ENCODE measurements at regions not wholly inside any gene's neighbourhood (a gene's known extent, or its start where the extent isn't known, plus 50 kb on each side); places are given as distances from the start of the nearest gene placed in this dataset.

DNA sequence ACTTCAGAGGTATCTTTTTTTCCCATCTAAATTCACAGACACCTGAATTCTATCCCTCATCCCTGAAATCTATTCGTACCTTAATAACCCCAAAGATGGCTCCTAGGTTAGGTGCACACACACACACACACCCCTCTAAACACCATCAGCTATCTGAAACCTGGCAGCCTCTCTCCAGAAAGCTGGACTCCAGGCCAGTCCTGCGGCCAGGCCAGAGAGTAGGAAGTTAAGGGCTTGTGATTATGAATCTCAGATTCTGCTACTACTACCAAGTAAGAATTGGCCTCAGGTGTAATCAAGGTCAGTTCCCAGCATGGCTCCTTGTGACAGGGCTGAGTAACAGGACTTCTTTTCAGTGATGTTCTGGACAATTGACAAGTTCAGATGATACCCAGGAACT lies 244.2 kb upstream of the SERP2 start:
- H3K9me3 ChIP-seq = no peaks in the 10 kb centered on the region
- H3K27me3 ChIP-seq = no peaks in the 10 kb centered on the region
- 82 to 93% methylated on average over 2 of the region's 2 CpGs for WGBS, 2 donors
- H3K36me3 ChIP-seq = no peaks in the 10 kb centered on the region
- H3K4me1 ChIP-seq = peaks cover 0 to 11% (median 0%) of the 10 kb centered on the region in 4 donors
- no peak overlapping the region for H3K27ac ChIP-seq
- no peak for TF ChIP-seq CTCF (IDR thresholded peaks at IDR 0.05)
- no peak for TF ChIP-seq EP300 (IDR thresholded peaks at IDR 0.05)
- no peak for TF ChIP-seq POLR2A (IDR thresholded peaks at IDR 0.05)
- no peak for DNase-seq (ENCODE audit: low spot score in 2 of 2)
- H3K4me3 ChIP-seq = no peak overlapping the region

DNA sequence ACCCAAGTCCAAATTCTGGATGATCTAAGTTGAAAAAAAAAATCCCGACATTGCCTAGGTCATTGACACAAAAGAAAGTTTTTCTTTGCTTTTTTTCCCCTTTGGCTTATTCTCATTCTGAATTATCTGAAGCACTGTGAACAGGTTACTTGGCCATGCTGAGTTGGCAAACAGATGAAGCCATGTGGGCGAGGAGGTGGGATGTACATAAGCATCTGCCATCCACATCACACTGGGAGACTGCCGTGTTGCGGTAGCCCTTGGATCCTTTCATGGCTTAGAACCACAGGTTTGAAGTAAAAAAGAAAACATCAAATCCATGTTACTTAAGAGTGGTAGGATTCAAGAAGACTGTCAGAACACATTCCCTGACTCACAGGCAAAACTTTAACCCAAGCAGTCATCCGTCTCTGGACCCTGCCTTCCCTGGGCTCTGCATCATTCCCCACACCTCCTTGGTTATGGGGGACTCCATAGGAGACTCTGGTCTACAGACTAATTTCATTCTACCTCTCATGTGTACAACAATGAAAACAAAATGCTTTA lies 242.5 kb upstream of the SERP2 start:
- H3K4me3 ChIP-seq = no peak overlapping the region
- WGBS, 2 donors = 90 to 96% methylated on average over 5 of the region's 5 CpGs
- H3K4me1 ChIP-seq = peaks cover 0 to 11% (median 0%) of the 10 kb centered on the region in 4 donors
- TF ChIP-seq EP300 (IDR thresholded peaks at IDR 0.05) = no peak
- no peak for TF ChIP-seq POLR2A (IDR thresholded peaks at IDR 0.05)
- no peak for TF ChIP-seq CTCF (IDR thresholded peaks at IDR 0.05)
- H3K9me3 ChIP-seq = no peaks in the 10 kb centered on the region
- no peaks in the 10 kb centered on the region for H3K36me3 ChIP-seq
- no peak overlapping the region for H3K27ac ChIP-seq
- no peaks in the 10 kb centered on the region for H3K27me3 ChIP-seq
- DNase-seq (ENCODE audit: low spot score in 2 of 2) = no peak

DNA sequence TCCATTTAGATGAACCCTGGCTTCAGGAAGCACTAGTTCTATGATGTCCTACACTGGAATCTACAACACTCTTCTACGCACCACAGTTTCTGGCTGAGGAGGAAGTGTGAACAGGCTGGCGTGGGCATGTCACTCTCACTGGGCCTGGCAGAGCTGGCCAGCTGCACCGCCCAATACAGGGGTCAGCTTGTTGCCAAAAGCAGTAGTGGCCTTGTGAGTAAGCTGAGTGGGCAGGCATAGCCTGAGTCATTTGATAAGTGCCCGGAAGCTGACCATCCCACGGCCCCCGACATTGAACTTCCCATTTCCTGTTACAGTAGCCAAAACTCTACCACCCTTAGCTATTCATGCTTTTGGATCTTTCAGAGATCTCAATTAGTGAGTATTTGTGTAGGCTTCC lies 240.9 kb upstream of the SERP2 start:
- WGBS, 2 donors = 33% methylated on average over 5 to 6 of the region's 6 CpGs
- Histone ChIP-seq H3K4me3 (no peak overlapping the region), H3K27ac (peak overlapping the region in 2 of 4 donors; percentile 38 to 60), H3K9me3 (no peaks in the 10 kb centered on the region), H3K27me3 (no peaks in the 10 kb centered on the region), H3K36me3 (no peaks in the 10 kb centered on the region), H3K4me1 (peaks cover 0 to 11% (median 0%) of the 10 kb centered on the region in 4 donors)
- TF ChIP-seq CTCF (IDR thresholded peaks at IDR 0.05) = no peak
- TF ChIP-seq POLR2A (IDR thresholded peaks at IDR 0.05) = no peak
- peak in 1 of 2 donors; percentile 54 for TF ChIP-seq EP300 (IDR thresholded peaks at IDR 0.05)
- DNase-seq (ENCODE audit: low spot score in 2 of 2) = peak; percentile 10 to 15

GRCh38 chr13:44133626-44134025 lies 240.0 kb upstream of the SERP2 start:
- DNase-seq (ENCODE audit: low spot score in 2 of 2) = no peak
- H3K27ac ChIP-seq = no peak overlapping the region
- H3K36me3 ChIP-seq = no peaks in the 10 kb centered on the region
- H3K27me3 ChIP-seq = no peaks in the 10 kb centered on the region
- WGBS, 2 donors = 88% methylated on average over 3 of the region's 3 CpGs
- H3K4me1 ChIP-seq = peaks cover 0 to 11% (median 0%) of the 10 kb centered on the region in 4 donors
- no peak for TF ChIP-seq CTCF (IDR thresholded peaks at IDR 0.05)
- TF ChIP-seq POLR2A (IDR thresholded peaks at IDR 0.05) = no peak
- no peak for TF ChIP-seq EP300 (IDR thresholded peaks at IDR 0.05)
- no peaks in the 10 kb centered on the region for H3K9me3 ChIP-seq
- H3K4me3 ChIP-seq = no peak overlapping the region

- no peak for TF ChIP-seq EP300 (IDR thresholded peaks at IDR 0.05)
- TF ChIP-seq CTCF (IDR thresholded peaks at IDR 0.05) = no peak
- no peak for TF ChIP-seq POLR2A (IDR thresholded peaks at IDR 0.05)
- Histone ChIP-seq H3K4me1 (peaks cover 0 to 11% (median 0%) of the 10 kb centered on the region in 4 donors), H3K9me3 (no peaks in the 10 kb centered on the region), H3K4me3 (no peak overlapping the region), H3K27ac (no peak overlapping the region), H3K27me3 (no peaks in the 10 kb centered on the region), H3K36me3 (no peaks in the 10 kb centered on the region)
- DNase-seq (ENCODE audit: low spot score in 2 of 2) = no peak
- 80 to 84% methylated on average over 1 of the region's 1 CpG for WGBS, 2 donors
These were observed 238.1 kb upstream of the SERP2 start for GRCh38 chr13:44135566-44135965.

All from tibial nerve (tissue), 4 donors.